ENCODE measurements at regions not wholly inside any gene's neighbourhood (a gene's known extent, or its start where the extent isn't known, plus 50 kb on each side); places are given as distances from the start of the nearest gene placed in this dataset.
"Not testable (repeated sequence)": the region's sequence is repeated elsewhere in the genome, so short reads cannot be mapped to it uniquely, and the experiment has no call there.

DNA sequence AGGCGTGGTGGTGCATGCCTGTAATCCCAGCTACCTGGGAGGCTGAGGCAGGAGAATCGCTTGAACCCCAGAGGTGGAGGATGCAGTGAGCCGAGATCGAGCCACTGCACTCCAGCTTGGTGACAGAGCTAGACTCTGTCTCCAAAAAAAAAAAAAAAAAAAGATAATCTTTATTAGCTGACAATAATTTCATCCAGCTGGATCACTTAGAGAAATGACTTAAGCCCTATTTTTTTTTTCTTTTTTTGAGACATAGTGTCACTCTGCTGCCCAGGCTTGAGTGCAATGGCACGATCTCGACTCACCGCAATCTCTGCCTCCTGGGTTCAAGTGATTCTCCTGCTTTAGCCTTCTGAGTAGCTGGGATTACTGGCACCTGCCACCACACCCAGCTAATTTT lies 51.6 kb upstream of the MAP4K4 start:
- DNase-seq (ENCODE audit: low read depth, low spot score), result not testable (repeated sequence)

DNA sequence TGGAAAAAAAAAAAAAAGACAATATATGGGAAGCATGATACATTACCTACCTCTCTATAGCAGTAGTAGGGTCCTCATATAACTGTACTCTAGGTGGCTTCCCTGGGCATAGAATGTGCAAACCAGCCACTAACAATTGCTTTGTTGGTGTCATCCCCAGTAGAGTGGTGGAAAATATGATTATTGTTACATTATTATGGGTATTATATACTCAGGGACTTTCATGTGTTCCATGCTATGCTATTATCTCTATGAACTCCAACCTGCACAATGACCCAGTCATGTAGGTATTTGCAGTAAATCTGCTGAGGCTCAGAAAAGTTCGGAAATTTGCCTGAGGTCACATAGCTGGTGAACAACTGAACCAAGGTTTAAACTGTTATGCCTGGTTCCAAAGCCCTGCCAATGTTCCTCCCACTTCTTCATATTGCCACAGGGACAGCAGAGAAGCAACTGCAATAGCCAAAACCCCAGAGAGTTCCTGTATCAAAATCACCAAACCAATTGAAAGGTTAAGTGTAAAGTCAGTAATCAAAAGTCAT lies 52.6 kb upstream of the MAP4K4 start:
- no peak overlapping the region for H3K4me3 ChIP-seq (ENCODE audit: low read length)
- DNase-seq (ENCODE audit: low read depth, low spot score), result no peak

More for the DNA sequence above, 51.6 kb upstream of the MAP4K4 start:
- not testable (repeated sequence) for H3K4me3 ChIP-seq (ENCODE audit: low read length)

DNA sequence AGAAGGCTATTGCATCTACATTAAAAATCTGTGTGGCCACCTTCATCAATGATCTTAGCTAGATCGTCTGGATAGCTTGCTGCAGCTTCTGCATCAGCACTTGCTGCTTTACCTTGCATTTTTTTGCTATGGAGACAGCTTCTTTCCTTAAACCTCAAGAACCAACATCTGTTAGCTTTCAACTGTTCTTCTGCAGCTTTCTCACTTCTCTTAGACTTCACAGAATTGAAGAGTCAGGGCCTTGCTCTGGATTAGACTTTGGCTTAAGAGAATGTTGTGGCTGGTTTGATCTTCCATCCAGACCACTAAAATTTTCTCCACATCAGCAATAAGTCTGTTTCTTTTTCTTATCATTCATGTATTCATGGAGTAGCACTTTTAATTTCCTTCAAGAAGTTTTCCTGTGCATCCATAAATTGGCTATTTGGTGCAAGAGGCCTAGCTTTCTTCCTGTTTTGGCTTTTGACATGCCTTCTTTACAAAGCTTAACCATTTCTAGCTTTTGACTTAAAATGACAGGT lies 54.4 kb upstream of the MAP4K4 start:
- H3K4me3 ChIP-seq (ENCODE audit: low read length), result no peak overlapping the region
- DNase-seq (ENCODE audit: low read depth, low spot score), result peak; percentile 57

DNA sequence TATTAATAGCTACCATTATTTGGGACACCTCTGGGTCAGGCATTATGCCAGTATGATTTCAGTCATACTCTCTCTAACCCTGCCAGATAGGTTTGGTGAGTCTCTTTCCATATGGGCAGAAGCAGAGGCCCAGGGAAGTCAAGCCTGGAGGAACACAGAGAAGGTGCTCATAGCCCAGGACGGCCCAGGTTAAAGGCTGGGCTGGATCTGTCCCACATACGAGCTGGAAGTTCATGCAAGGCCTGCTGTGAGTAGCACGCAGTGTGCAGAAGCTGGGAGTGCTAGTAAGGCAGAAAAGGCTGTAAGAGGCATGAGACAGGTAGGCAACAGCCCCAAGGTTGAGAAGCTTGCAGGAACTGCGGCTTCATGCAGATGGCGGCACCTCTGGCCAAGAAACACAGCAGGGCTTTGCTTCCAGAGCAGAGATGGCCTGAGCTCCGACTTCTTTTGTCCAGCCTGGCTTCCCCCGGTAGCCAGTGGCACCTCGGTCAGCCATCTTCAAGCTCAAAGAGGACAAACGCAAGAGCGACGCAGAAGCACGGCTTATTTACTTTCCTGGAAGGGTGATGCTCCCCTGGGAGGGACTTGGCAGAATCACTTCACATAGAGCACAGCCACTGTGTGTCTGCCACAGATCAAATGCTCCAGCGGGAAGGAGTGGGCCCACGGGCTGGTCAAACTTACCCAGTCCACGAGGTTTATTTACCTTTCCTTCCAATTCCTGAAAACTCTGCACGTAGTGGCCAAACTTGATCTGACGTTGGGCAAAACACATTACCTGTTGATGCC lies 58.5 kb upstream of the MAP4K4 start:
- H3K4me3 ChIP-seq (ENCODE audit: low read length), result no peak overlapping the region
- no peak for DNase-seq (ENCODE audit: low read depth, low spot score)

GRCh38 chr2:101638181-101638711 lies 59.3 kb upstream of the MAP4K4 start:
- DNase-seq (ENCODE audit: low read depth, low spot score), result no peak
- H3K4me3 ChIP-seq (ENCODE audit: low read length), result no peak overlapping the region

DNA sequence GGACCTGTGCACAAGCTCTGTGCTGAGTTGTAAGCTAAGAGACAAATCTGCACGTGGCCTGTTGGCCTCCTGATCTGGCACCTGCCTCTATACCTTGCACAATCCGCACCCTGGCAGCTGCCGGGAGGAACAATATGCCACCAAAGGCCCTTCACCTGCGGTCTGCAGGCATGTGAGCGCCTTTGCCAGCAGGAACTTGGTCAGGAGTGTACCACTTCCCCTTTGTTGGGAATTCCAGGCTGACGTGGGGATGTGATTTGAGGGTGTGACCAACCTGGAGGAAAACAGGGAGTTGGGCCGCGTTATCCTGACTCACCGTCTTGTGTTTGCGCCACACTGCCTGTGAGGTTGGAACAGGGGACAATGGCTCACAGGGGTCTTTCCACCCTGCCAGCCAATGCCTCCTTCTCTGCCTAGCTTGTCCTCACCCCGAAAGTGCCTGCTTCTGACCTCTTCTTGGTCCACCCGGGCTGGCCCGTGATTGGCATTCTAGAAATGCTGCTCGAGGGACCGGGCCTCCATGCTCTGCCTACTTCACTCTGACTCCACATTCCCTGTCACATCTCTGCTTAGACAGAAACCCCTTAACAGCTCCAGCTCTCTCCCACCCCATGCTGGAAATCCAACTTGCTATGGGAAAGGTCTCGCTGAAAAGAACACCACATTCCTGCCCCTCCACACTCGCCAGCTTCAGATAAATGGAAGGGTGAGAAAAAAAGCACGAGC lies 67.1 kb upstream of the MAP4K4 start:
- DNase-seq (ENCODE audit: low read depth, low spot score), result no peak
- H3K4me3 ChIP-seq (ENCODE audit: low read length), result no peak overlapping the region

DNA sequence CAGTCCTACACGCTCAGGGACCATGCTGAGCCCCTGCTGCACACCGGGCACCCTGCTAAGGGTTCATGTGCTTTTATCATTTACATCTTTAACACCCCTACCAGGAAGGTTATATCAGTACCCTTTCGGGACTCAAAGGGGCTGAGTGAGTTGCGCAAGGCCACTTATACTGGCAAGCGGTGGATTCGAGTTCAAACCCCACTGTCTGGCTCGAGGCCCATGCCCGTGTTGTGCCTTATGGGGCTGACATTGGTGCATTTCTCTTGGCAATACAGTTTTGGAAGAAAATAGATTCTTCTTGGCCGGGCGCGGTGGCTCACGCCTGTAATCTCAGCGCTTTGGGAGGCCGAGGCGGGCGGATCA lies 69.5 kb upstream of the MAP4K4 start:
- DNase-seq (ENCODE audit: low read depth, low spot score), result no peak
- H3K4me3 ChIP-seq (ENCODE audit: low read length), result no peak overlapping the region

GRCh38 chr2:101627285-101628029 lies 70.0 kb upstream of the MAP4K4 start:
- no peak overlapping the region for H3K4me3 ChIP-seq (ENCODE audit: low read length)
- no peak for DNase-seq (ENCODE audit: low read depth, low spot score)

- H3K4me3 ChIP-seq (ENCODE audit: low read length); DNase-seq (ENCODE audit: low read depth, low spot score): not testable (repeated sequence)
These were observed 71.7 kb upstream of the MAP4K4 start for GRCh38 chr2:101625814-101626213.

- H3K4me3 ChIP-seq (ENCODE audit: low read length), result no peak overlapping the region
- DNase-seq (ENCODE audit: low read depth, low spot score), result no peak
These were observed 72.1 kb upstream of the MAP4K4 start for GRCh38 chr2:101625387-101625786.

GRCh38 chr2:101624706-101625332 lies 72.7 kb upstream of the MAP4K4 start:
- no peak for DNase-seq (ENCODE audit: low read depth, low spot score)
- no peak overlapping the region for H3K4me3 ChIP-seq (ENCODE audit: low read length)

- H3K4me3 ChIP-seq (ENCODE audit: low read length), result no peak overlapping the region
These were observed 74.4 kb upstream of the MAP4K4 start for GRCh38 chr2:101623031-101623521.

DNA sequence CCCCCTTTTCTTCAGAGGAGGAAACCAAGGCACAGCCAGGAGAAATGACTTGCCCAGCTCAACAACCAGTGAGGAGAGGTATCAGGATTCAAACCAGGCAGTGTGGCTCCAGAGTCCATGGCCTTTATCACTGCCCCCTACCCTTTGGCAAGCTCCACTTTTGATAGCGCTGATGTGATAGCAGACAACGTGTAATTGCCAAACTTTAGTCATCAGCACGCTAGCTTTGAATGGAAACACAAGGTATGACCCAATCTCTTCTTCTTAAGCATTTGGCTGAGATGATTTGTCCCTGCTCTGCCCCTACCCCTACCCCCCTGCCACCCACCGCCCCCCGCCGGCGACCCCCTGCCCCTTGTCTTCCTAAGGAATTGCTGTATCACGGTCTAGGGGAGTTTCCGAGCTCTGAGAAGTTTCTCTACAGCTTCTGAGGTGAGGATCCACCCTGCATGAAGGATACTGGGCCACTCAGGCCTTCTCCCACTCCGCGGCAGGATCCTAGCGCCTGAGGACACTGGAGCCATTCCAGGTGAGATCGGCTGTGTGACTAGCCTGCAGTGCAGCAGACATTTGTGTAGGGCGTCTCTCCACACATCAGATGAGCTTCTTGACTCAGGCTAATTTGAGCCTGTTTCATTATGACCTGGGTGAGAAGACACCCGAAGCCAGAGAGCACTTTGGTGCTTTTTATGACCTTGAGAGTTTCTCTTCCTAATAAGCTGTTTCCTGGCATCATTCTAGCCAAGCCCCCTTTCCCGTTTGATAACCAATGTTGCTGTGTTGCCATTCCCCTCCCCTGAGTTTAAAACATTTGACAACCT lies 75.1 kb upstream of the MAP4K4 start:
- no peak for DNase-seq (ENCODE audit: low read depth, low spot score)
- H3K4me3 ChIP-seq (ENCODE audit: low read length), result no peak overlapping the region

More at GRCh38 chr2:101623031-101623521, 74.4 kb upstream of the MAP4K4 start:
- DNase-seq (ENCODE audit: low read depth, low spot score), result no peak

DNA sequence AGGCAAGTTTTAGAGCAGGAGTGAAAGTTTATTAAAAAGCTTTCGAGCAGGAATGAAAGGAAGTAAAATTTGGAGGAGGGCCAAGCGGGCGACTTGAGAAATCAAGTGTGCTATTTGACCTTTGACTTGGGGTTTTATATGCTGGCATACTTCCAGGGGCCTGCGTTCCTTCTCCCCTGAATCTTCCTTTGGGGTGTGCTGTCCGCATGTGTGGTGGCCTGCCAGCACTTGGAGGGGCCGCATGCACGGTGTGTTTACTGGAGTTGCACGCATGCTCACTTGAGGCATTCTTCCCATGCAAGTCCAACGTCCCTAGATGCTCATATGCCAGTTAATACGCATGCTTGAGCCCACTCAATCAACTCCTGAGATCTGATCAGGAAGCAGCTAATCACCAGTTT lies 78.3 kb upstream of the MAP4K4 start:
- no peak for DNase-seq (ENCODE audit: low read depth, low spot score)
- H3K4me3 ChIP-seq (ENCODE audit: low read length), result no peak overlapping the region

- no peak overlapping the region for H3K4me3 ChIP-seq (ENCODE audit: low read length)
- peak; percentile 53 for DNase-seq (ENCODE audit: low read depth, low spot score)
These were observed 79.7 kb upstream of the MAP4K4 start for GRCh38 chr2:101617796-101618195.

GRCh38 chr2:101617188-101617587 lies 80.3 kb upstream of the MAP4K4 start:
- DNase-seq (ENCODE audit: low read depth, low spot score), result no peak
- no peak overlapping the region for H3K4me3 ChIP-seq (ENCODE audit: low read length)

- DNase-seq (ENCODE audit: low read depth, low spot score), result no peak
- H3K4me3 ChIP-seq (ENCODE audit: low read length), result no peak overlapping the region
These were observed 83.3 kb upstream of the MAP4K4 start for GRCh38 chr2:101614127-101614759.
